GM10248 (cell line): ENCODE measurements at regions not wholly inside any gene's neighbourhood (a gene's known extent, or its start where the extent isn't known, plus 50 kb on each side); places are given as distances from the start of the nearest gene placed in this dataset.

Experiments used
- CTCF ChIA-PET: fragments of 300-600 bp; sonication (Branson Sonifier 250); formaldehyde crosslinking; extraction: SDS; loops from one replicate; lab custom pipeline; 2021; ENCODE audit warnings: antibody characterized with exemption; lab: Yijun Ruan, JAX
- POLR2A ChIA-PET: fragments of 350-650 bp; sonication (Branson Sonifier 250); formaldehyde crosslinking; extraction: SDS; loops from one replicate; lab custom pipeline; 2020; ENCODE audit warnings: antibody characterized with exemption; lab: Yijun Ruan, JAX
- DNase-seq: peaks from one replicate; pipeline ENCODE4 v3.0.0; 2012; ENCODE audit errors: extremely low spot score
- CTCF ChIP-seq: IDR thresholded peaks from 2 replicates; pipeline ENCODE4 v1.5.1; 2012; ENCODE audit warnings: mild to moderate bottlenecking, low read depth; ENCODE audit errors: extremely low read depth, missing control alignments, control extremely low read depth

GRCh38 chr2:126971162-126971480, 72.4 kb downstream of the TEX51 start:
- ChIA-PET CTCF (interaction anchor here (0.9 to 2.6 kb wide), 24 partner anchors 9 to 726 kb away, joined by 3 to 12 read pairs (median 4); no protein-coding TSS in a partner anchor), POLR2A (no interaction called here)
- no peak for DNase-seq
- no peak for TF ChIP-seq CTCF

- CTCF ChIA-PET: interaction anchor here (0.7 to 2.6 kb wide), 44 partner anchors 8 to 728 kb away, joined by 3 to 12 read pairs (median 3); no protein-coding TSS in a partner anchor
- peak; percentile 87 for DNase-seq
- TF ChIP-seq CTCF: peak; percentile 96
- POLR2A ChIA-PET: no interaction called here
Observed at GRCh38 chr2:126971481-126972278, 73.0 kb downstream of the TEX51 start.

GRCh38 chr2:126972279-126972626, 73.6 kb downstream of the TEX51 start:
- CTCF ChIA-PET: interaction anchor here (0.7 to 2.6 kb wide), 37 partner anchors 9 to 728 kb away, joined by 3 to 12 read pairs (median 3); no protein-coding TSS in a partner anchor
- POLR2A ChIA-PET: no interaction called here
- no peak for DNase-seq
- no peak for TF ChIP-seq CTCF

- DNase-seq: no peak
- CTCF ChIA-PET: no interaction called here
- POLR2A ChIA-PET: no interaction called here
- TF ChIP-seq CTCF: no peak
Observed at GRCh38 chr2:126973745-126974144, 75.1 kb downstream of the TEX51 start.

- no peak for TF ChIP-seq CTCF
- ChIA-PET CTCF (no interaction called here), POLR2A (no interaction called here)
Observed at GRCh38 chr2:126975671-126976655, 77.3 kb downstream of the TEX51 start.

GRCh38 chr2:126976721-126977328, 78.1 kb downstream of the TEX51 start:
- TF ChIP-seq CTCF: no peak
- POLR2A ChIA-PET: no interaction called here
- DNase-seq: no peak
- CTCF ChIA-PET: interaction anchor here (1.0 kb wide), 1 partner anchor 9 kb away, joined by 3 read pairs; no protein-coding TSS in a partner anchor

More at GRCh38 chr2:126975671-126976655, 77.3 kb downstream of the TEX51 start:
- no peak for DNase-seq
